ENCODE measurements at regions not wholly inside any gene's neighbourhood (a gene's known extent, or its start where the extent isn't known, plus 50 kb on each side); places are given as distances from the start of the nearest gene placed in this dataset.

- DNase-seq (ENCODE audit: low read depth) = no peak
- H3K4me3 ChIP-seq (ENCODE audit: low read depth, low read length) = no peak overlapping the region
- no peak for TF ChIP-seq CTCF (conservative IDR thresholded peaks at IDR 0.05; ENCODE audit: low read depth, low read length)
These were observed 439.0 kb upstream of the ZMIZ1 start for GRCh38 chr10:78629773-78630172.

GRCh38 chr10:78630944-78631838 lies 437.6 kb upstream of the ZMIZ1 start:
- no peak for TF ChIP-seq CTCF (conservative IDR thresholded peaks at IDR 0.05; ENCODE audit: low read depth, low read length)
- DNase-seq (ENCODE audit: low read depth) = no peak
- no peak overlapping the region for H3K4me3 ChIP-seq (ENCODE audit: low read depth, low read length)

GRCh38 chr10:78634389-78634815 lies 434.4 kb upstream of the ZMIZ1 start:
- H3K4me3 ChIP-seq (ENCODE audit: low read depth, low read length) = no peak overlapping the region
- no peak for DNase-seq (ENCODE audit: low read depth)
- no peak for TF ChIP-seq CTCF (conservative IDR thresholded peaks at IDR 0.05; ENCODE audit: low read depth, low read length)

GRCh38 chr10:78634835-78635234 lies 433.9 kb upstream of the ZMIZ1 start:
- TF ChIP-seq CTCF (conservative IDR thresholded peaks at IDR 0.05; ENCODE audit: low read depth, low read length) = no peak
- no peak for DNase-seq (ENCODE audit: low read depth)

GRCh38 chr10:78639629-78640028 lies 429.1 kb upstream of the ZMIZ1 start:
- TF ChIP-seq CTCF (conservative IDR thresholded peaks at IDR 0.05; ENCODE audit: low read depth, low read length) = no peak
- no peak overlapping the region for H3K4me3 ChIP-seq (ENCODE audit: low read depth, low read length)
- no peak for DNase-seq (ENCODE audit: low read depth)

More at GRCh38 chr10:78634835-78635234, 433.9 kb upstream of the ZMIZ1 start:
- no peak overlapping the region for H3K4me3 ChIP-seq (ENCODE audit: low read depth, low read length)

- no peak for DNase-seq (ENCODE audit: low read depth)
- H3K4me3 ChIP-seq (ENCODE audit: low read depth, low read length) = no peak overlapping the region
- TF ChIP-seq CTCF (conservative IDR thresholded peaks at IDR 0.05; ENCODE audit: low read depth, low read length) = no peak
These were observed 427.8 kb upstream of the ZMIZ1 start for GRCh38 chr10:78640796-78641636.

Data from epithelial cell of proximal tubule (primary cell).